ENCODE measurements at regions not wholly inside any gene's neighbourhood (a gene's known extent, or its start where the extent isn't known, plus 50 kb on each side); places are given as distances from the start of the nearest gene placed in this dataset.

DNA sequence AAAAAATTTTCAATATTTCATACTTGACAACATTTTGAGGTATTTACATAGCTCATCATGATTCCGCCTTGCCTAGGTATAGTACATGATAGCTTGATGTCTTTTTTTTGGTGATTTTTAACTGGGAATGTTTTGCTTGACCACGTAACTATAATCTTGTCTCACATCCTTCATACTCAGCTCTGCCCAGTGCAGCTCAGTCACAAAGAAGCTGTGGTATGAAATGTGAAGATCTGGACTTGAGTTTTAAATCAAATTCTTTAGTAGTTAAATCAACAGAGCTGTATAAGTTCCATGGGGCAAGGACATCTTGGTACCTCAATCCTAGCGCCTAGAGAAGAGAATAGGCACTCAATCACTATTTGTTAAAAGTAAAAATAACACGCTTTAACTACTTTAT lies 276.3 kb upstream of the DKK2 start:
- WGBS, 2 experiments (ENCODE audit: insufficient coverage in 1 of 2, insufficient read length in 1 of 2) = 100% methylated on average over 2 of the region's 4 CpGs; no CpG with 5 or more reads in 1 of the 2 experiments

DNA sequence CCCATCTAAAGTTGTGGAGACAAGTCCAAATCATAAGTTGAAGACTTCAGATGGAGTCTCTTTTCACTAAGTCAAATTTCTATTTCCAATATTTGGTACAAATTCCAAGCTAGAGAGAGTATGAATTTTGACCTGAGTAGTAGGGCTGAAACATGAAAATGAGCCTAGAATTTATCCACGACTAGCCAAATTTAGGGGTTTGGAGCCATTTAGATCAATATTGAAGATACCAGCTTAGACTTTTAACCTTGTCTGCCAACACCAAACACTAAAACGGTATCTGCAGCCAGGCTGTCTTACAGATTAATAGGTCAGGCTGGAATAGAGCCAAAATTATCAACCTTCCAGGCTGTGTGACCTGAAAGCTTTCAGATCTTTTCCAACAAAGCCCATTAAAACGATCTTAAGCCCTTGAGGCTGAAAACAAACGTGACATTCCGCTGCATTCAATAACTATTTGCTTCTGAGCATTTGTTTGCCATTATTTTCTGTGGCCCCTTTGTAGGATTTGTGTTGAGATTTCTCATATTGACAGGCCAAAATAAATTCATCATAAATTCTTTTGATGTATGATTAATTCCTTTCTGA lies 268.7 kb upstream of the DKK2 start:
- Histone ChIP-seq H3K9me3 (ENCODE audit: control insufficient read depth, low read length) (no peaks in the 10 kb centered on the region), H3K4me1 (ENCODE audit: control insufficient read depth, insufficient read depth, low read length) (no peaks in the 10 kb centered on the region), H3K4me3 (ENCODE audit: low read length) (no peak overlapping the region), H3K27ac (ENCODE audit: low read depth, low read length) (no peak overlapping the region), H3K36me3 (ENCODE audit: control insufficient read depth, insufficient read depth, low read length) (no peaks in the 10 kb centered on the region), H3K27me3 (ENCODE audit: control insufficient read depth, insufficient read depth, low read length, poor library complexity, severe bottlenecking) (no peaks in the 10 kb centered on the region), H3K9ac (ENCODE audit: extremely low read depth, low read length, poor library complexity, severe bottlenecking) (no peak overlapping the region)
- H3K27me3 Mint-ChIP-seq (ENCODE audit: insufficient read depth) = no peaks in the 10 kb centered on the region
- H3K9me3 Mint-ChIP-seq = no peaks in the 10 kb centered on the region
- no peaks in the 10 kb centered on the region for H3K36me3 Mint-ChIP-seq (ENCODE audit: low read depth)
- no peak for DNase-seq
- TF ChIP-seq, protein P1, sequence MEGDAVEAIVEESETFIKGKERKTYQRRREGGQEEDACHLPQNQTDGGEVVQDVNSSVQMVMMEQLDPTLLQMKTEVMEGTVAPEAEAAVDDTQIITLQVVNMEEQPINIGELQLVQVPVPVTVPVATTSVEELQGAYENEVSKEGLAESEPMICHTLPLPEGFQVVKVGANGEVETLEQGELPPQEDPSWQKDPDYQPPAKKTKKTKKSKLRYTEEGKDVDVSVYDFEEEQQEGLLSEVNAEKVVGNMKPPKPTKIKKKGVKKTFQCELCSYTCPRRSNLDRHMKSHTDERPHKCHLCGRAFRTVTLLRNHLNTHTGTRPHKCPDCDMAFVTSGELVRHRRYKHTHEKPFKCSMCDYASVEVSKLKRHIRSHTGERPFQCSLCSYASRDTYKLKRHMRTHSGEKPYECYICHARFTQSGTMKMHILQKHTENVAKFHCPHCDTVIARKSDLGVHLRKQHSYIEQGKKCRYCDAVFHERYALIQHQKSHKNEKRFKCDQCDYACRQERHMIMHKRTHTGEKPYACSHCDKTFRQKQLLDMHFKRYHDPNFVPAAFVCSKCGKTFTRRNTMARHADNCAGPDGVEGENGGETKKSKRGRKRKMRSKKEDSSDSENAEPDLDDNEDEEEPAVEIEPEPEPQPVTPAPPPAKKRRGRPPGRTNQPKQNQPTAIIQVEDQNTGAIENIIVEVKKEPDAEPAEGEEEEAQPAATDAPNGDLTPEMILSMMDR (conservative IDR thresholded peaks at IDR 0.05) = no peak
- H3K27ac Mint-ChIP-seq = no peak overlapping the region
- H3K4me3 Mint-ChIP-seq = no peak overlapping the region
- 83 to 87% methylated on average over 4 to 5 of the region's 5 CpGs for WGBS, 2 experiments (ENCODE audit: insufficient coverage in 1 of 2, insufficient read length in 1 of 2)
- no peaks in the 10 kb centered on the region for H3K4me1 Mint-ChIP-seq

More for the DNA sequence above, 276.3 kb upstream of the DKK2 start:
- Histone ChIP-seq H3K36me3 (ENCODE audit: control insufficient read depth, insufficient read depth, low read length) (no peaks in the 10 kb centered on the region), H3K9me3 (ENCODE audit: control insufficient read depth, low read length) (no peaks in the 10 kb centered on the region), H3K9ac (ENCODE audit: extremely low read depth, low read length, poor library complexity, severe bottlenecking) (no peak overlapping the region), H3K4me1 (ENCODE audit: control insufficient read depth, insufficient read depth, low read length) (no peaks in the 10 kb centered on the region), H3K27ac (ENCODE audit: low read depth, low read length) (no peak overlapping the region), H3K4me3 (ENCODE audit: low read length) (no peak overlapping the region), H3K27me3 (ENCODE audit: control insufficient read depth, insufficient read depth, low read length, poor library complexity, severe bottlenecking) (no peaks in the 10 kb centered on the region)
- Mint-ChIP-seq H3K9me3 (no peaks in the 10 kb centered on the region), H3K4me3 (no peak overlapping the region), H3K27ac (no peak overlapping the region), H3K4me1 (no peaks in the 10 kb centered on the region), H3K36me3 (ENCODE audit: low read depth) (no peaks in the 10 kb centered on the region), H3K27me3 (ENCODE audit: insufficient read depth) (no peaks in the 10 kb centered on the region)
- no peak for DNase-seq
- TF ChIP-seq, protein P1 (conservative IDR thresholded peaks at IDR 0.05) = no peak

DNA sequence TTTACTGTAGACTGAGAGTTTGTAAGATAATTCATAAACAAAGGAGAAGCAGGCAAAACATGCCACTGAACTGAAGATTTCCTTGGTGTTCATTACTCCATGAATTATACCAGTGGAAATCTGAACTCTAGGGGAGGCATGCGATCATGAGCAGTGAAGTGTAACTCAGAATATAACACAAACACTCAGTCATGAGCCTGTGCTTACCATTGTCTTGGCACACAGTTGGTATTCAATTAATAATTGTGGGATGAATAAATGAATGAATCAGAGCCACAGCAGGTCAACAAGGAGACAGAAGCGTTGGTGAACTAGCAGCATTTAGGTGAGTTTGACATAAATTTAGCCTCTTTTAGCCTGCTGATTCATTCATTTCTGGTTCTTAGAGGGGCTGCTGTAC lies 263.5 kb upstream of the DKK2 start:
- Histone ChIP-seq H3K9me3 (ENCODE audit: control insufficient read depth, low read length) (peaks cover 17% of the 10 kb centered on the region), H3K4me3 (ENCODE audit: low read length) (no peak overlapping the region), H3K4me1 (ENCODE audit: control insufficient read depth, insufficient read depth, low read length) (no peaks in the 10 kb centered on the region), H3K27ac (ENCODE audit: low read depth, low read length) (no peak overlapping the region), H3K36me3 (ENCODE audit: control insufficient read depth, insufficient read depth, low read length) (no peaks in the 10 kb centered on the region), H3K27me3 (ENCODE audit: control insufficient read depth, insufficient read depth, low read length, poor library complexity, severe bottlenecking) (no peaks in the 10 kb centered on the region), H3K9ac (ENCODE audit: extremely low read depth, low read length, poor library complexity, severe bottlenecking) (no peak overlapping the region)
- Mint-ChIP-seq H3K36me3 (ENCODE audit: low read depth) (peaks cover 10% of the 10 kb centered on the region), H3K4me3 (no peak overlapping the region), H3K27me3 (ENCODE audit: insufficient read depth) (no peaks in the 10 kb centered on the region), H3K4me1 (no peaks in the 10 kb centered on the region), H3K27ac (no peak overlapping the region), H3K9me3 (peaks cover 13% of the 10 kb centered on the region)
- 79 to 95% methylated on average over 1 to 2 of the region's 2 CpGs for WGBS, 2 experiments (ENCODE audit: insufficient coverage in 1 of 2, insufficient read length in 1 of 2)
- TF ChIP-seq, protein P1 (conservative IDR thresholded peaks at IDR 0.05) = no peak
- no peak for DNase-seq

Data from endodermal cell (in vitro differentiated cells).